ENCODE measurements at regions not wholly inside any gene's neighbourhood (a gene's known extent, or its start where the extent isn't known, plus 50 kb on each side); places are given as distances from the start of the nearest gene placed in this dataset.
"Not testable (repeated sequence)": the region's sequence is repeated elsewhere in the genome, so short reads cannot be mapped to it uniquely, and the experiment has no call there.

- DNase-seq (ENCODE audit: low spot score in 2 of 2); FAIRE-seq: not testable (repeated sequence)
Observed at GRCh38 chr5:7263398-7264015, 132.4 kb upstream of the ADCY2 start.

- not testable (repeated sequence) for FAIRE-seq; DNase-seq (ENCODE audit: low spot score in 2 of 2)
Observed at GRCh38 chr5:7265776-7266175, 130.2 kb upstream of the ADCY2 start.

GRCh38 chr5:7268722-7269121, 127.2 kb upstream of the ADCY2 start:
- not testable (repeated sequence) for DNase-seq (ENCODE audit: low spot score in 2 of 2); FAIRE-seq

GRCh38 chr5:7269591-7270274, 126.2 kb upstream of the ADCY2 start:
- no peak for DNase-seq (ENCODE audit: low spot score in 2 of 2)
- FAIRE-seq: no peak

- no peak for DNase-seq (ENCODE audit: low spot score in 2 of 2)
- no peak for FAIRE-seq
Observed at GRCh38 chr5:7271435-7272084, 124.4 kb upstream of the ADCY2 start.

GRCh38 chr5:7272408-7272965, 123.5 kb upstream of the ADCY2 start:
- FAIRE-seq: no peak
- DNase-seq (ENCODE audit: low spot score in 2 of 2): no peak

- DNase-seq (ENCODE audit: low spot score in 2 of 2): no peak
Observed at GRCh38 chr5:7274203-7274602, 121.7 kb upstream of the ADCY2 start.

GRCh38 chr5:7289634-7290033, 106.3 kb upstream of the ADCY2 start:
- not testable (repeated sequence) for DNase-seq (ENCODE audit: low spot score in 2 of 2); FAIRE-seq

More at GRCh38 chr5:7274203-7274602, 121.7 kb upstream of the ADCY2 start:
- no peak for FAIRE-seq

GRCh38 chr5:7297821-7298220, 98.1 kb upstream of the ADCY2 start:
- DNase-seq (ENCODE audit: low spot score in 2 of 2); FAIRE-seq: not testable (repeated sequence)

- FAIRE-seq; DNase-seq (ENCODE audit: low spot score in 2 of 2): not testable (repeated sequence)
Observed at GRCh38 chr5:7299731-7300130, 96.2 kb upstream of the ADCY2 start.

- not testable (repeated sequence) for FAIRE-seq; DNase-seq (ENCODE audit: low spot score in 2 of 2)
Observed at GRCh38 chr5:7305000-7305674, 90.8 kb upstream of the ADCY2 start.

- not testable (repeated sequence) for FAIRE-seq; DNase-seq (ENCODE audit: low spot score in 2 of 2)
Observed at GRCh38 chr5:7306556-7306955, 89.4 kb upstream of the ADCY2 start.

GRCh38 chr5:7307709-7308108, 88.2 kb upstream of the ADCY2 start:
- not testable (repeated sequence) for DNase-seq (ENCODE audit: low spot score in 2 of 2); FAIRE-seq

- not testable (repeated sequence) for DNase-seq (ENCODE audit: low spot score in 2 of 2); FAIRE-seq
Observed at GRCh38 chr5:7309715-7310114, 86.2 kb upstream of the ADCY2 start.

GRCh38 chr5:7310656-7311055, 85.3 kb upstream of the ADCY2 start:
- FAIRE-seq: not testable (repeated sequence)

GRCh38 chr5:7315118-7315517, 80.8 kb upstream of the ADCY2 start:
- FAIRE-seq (no peak), DNase-seq (ENCODE audit: low spot score in 2 of 2) (no peak)

More at GRCh38 chr5:7310656-7311055, 85.3 kb upstream of the ADCY2 start:
- DNase-seq (ENCODE audit: low spot score in 2 of 2): not testable (repeated sequence)

- FAIRE-seq (no peak), DNase-seq (ENCODE audit: low spot score in 2 of 2) (no peak)
Observed at GRCh38 chr5:7317751-7318150, 78.2 kb upstream of the ADCY2 start.

- FAIRE-seq: no peak
Observed at GRCh38 chr5:7320701-7321301, 75.1 kb upstream of the ADCY2 start.

GRCh38 chr5:7321724-7322123, 74.2 kb upstream of the ADCY2 start:
- DNase-seq (ENCODE audit: low spot score in 2 of 2): no peak
- no peak for FAIRE-seq

More at GRCh38 chr5:7320701-7321301, 75.1 kb upstream of the ADCY2 start:
- DNase-seq (ENCODE audit: low spot score in 2 of 2): no peak

- FAIRE-seq: no peak
- no peak for DNase-seq (ENCODE audit: low spot score in 2 of 2)
Observed at GRCh38 chr5:7324919-7325318, 71.0 kb upstream of the ADCY2 start.
